ENCODE measurements at regions not wholly inside any gene's neighbourhood (a gene's known extent, or its start where the extent isn't known, plus 50 kb on each side); places are given as distances from the start of the nearest gene placed in this dataset.

GRCh38 chr3:10585945-10586344 is 80.6 kb upstream of the ATP2B2 start:
- DNase-seq: no peak

DNA sequence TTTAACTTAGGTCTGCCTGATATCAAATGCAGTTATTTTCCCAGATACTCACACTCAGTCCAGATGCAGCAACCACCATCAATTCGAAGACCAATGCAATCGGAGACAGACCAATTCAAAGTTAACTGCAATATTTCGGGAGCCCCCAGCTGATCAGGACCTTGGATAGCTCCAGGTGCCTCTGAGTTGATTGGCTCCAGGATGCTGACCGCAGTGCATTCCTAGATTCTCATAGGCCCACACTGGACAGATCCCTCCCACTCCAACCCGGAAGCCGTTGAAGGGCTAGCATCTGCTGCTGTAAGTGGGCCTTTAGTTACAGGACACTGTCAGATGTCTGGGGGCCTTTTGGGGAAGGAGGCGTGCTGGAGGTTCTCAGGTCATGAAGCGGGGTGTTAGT is 89.5 kb upstream of the ATP2B2 start:
- DNase-seq: no peak

GRCh38 chr3:10596746-10597448 is 91.5 kb upstream of the ATP2B2 start:
- no peak for DNase-seq

DNA sequence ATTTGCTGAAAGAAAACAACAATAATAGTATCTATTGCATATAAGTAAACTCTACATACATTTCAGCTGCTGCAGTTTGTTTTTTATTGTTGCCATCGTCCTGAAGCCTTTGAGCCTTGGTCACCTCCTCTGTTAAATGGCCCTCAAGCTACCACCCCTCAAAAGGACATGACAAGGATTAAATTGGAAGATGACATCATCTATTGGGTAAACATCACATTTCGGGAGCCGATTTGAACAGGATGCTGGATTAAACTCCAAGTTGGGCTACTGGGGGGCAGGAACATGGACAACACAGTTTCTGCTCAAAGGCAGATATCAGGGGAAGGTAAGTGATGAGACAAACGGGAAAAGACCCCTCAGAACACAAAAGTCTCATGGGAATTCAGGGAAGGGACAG is 92.3 kb upstream of the ATP2B2 start:
- DNase-seq: no peak

- DNase-seq: no peak
Observed at GRCh38 chr3:10599017-10599416, 93.6 kb upstream of the ATP2B2 start.

DNA sequence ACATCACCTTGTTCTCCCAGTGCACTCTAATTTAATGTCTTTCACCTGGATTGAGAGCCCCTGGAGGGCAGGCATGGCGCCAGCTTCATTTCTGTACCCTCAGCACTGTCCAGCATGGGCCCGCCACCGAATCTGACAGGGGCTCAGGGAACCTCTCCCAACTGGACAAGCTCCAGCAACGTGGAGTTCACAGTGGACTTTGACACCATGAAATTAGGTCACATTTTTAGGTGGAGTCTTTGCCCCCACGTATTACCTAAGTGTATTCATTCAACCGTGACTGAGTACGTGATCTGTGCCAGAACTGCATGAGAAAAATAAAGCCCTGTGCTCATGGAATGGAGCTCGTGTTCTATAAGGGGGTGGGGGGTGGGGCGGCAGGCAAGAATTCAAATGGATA is 94.1 kb upstream of the ATP2B2 start:
- DNase-seq: no peak

- DNase-seq: no peak
Observed at GRCh38 chr3:10600296-10600714, 94.9 kb upstream of the ATP2B2 start.

- DNase-seq: no peak
Observed at GRCh38 chr3:10600726-10601125, 95.3 kb upstream of the ATP2B2 start.

DNA sequence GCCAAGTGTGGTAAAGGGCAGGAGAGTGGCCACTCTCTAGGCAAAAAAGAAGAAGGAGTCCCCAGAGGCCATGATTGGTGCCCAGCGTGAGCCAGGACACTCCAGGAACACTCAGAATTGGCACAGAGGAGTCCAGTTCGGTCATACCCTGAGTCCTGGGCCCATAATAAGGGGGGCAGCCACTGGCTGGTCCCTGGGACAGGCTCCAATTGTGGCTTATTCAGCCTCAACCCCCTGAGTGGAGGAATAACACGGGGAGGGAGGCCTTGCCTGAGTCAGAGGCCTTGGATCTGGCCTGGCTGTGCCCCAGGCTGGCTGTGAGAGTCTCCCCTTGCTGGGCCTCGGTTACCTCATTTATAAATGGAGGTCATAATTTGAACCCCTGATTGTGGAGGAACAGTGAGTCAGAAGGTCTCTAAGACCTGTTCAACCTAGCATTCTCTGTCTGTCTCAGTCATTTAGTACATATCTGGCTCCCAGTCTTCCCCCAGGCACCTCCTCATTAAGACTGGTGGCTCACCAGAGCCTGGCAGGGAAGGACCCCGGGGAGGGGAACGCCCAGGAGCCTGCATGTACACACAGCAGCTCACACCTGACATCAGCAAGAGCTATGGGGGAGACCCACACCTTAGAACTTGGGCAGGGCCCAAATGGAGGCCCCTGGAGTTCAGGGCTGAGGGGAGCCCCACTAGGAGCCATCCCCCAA is 95.9 kb upstream of the ATP2B2 start:
- DNase-seq: no peak

GRCh38 chr3:10601857-10602230 is 96.5 kb upstream of the ATP2B2 start:
- no peak for DNase-seq

DNA sequence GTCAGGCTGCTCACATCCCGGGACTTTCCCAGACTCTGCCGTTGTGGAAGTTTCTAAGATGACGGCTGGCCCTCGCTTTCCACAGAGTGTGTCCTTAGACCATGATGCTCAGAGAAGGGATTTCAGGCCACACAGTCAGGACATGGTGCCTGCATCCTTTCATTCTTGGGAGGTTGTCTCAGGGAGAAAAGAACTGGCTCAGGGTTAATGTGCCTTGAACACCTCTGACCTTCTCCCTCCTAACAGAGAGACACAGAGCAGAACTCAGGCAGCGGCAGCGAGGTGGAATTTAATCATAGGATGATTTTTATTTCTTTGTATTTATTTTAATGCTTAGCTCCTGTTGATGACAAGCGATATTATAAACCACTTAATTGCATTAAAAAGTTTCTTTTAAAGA is 96.9 kb upstream of the ATP2B2 start:
- no peak for DNase-seq

DNA sequence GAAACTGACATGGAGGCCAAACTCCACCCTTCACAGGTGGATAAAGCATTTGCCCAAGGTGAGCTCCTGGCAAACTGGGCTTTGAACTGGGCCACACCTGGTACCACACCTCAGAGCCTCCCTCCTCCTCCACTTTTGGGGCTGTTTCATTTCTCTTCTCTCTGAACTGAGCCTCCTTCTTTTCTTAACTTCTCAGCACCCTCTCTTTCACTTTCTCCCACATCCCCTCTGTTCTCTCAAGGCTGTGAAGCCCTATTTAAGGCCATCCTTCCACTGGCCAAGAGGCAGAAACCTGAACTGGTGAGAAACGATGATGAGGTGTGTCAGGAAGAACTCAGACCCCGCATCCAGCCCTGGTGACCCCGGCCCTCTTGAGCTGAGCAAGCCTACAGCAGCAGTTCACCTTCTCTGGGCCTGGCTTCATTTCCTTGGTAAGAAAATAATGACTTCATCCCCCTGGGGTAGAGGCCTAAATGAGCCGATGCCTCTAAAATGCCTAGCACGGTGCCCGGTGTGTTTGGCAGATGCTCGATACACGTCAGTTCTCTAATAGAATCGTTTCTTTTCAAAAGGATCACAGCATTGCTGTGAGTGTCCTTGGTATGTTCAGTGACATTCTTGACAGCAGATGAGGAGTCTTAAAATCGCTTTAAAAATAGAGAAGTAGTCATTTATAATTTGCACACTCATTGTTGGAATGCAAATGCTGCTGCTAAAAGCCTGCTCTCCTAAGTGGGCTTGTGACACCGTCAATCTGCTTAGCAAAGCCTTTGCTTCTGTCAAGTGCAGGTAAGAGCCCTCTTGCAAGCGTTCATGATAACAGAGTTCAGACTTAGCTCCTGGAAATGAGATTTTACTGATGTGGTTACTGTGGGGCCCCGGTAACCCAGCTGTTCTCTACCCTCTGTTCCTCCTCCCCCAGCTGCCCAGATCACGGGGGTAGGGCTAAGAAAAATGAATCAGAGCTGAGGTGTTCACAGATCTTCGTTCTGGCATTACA is 97.7 kb upstream of the ATP2B2 start:
- DNase-seq: no peak

- DNase-seq: no peak
Observed at GRCh38 chr3:10609134-10609533, 103.7 kb upstream of the ATP2B2 start.

GRCh38 chr3:10614168-10614567 is 108.8 kb upstream of the ATP2B2 start:
- no peak for DNase-seq

DNA sequence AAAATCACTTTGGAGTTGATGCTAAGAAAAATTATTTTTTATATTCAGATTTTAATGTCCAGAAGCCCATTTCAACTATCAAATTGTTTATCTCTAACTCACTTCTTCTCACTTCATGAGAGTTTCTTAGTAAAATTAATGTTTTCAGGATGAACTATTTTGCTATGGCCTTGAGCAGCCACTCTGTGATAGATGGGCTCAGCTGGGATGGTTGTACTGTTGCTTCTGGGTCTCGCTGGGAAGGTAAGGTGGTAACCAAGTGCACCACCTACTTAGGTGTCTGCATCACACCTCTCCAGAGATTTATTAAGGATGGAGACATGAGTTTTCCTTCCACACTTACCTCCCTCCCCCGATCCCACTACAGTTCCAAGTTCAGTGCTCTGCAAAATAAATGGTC is 110.3 kb upstream of the ATP2B2 start:
- no peak for DNase-seq

DNA sequence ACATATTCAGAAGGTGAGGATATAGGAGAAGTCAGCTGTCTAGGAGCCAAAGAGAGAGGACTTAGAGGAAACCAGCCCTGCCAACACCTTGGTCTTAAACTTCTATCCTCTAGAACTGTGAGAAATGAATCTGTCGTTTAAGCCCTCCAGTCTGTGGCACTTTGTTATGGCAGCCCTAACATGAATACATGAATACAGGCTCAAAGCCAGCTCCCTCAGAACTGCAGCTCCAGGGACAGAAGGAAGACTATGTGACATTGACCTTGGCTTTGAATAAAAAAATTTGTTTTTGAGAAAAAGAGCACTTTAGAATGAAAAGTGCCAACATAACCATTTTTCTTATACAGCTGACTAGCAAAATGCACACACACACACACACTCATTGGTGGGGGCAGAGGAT is 110.9 kb upstream of the ATP2B2 start:
- no peak for DNase-seq

GRCh38 chr3:10619989-10620832 is 114.8 kb upstream of the ATP2B2 start:
- no peak for DNase-seq

- no peak for DNase-seq
Observed at GRCh38 chr3:10620833-10621082, 115.4 kb upstream of the ATP2B2 start.

DNA sequence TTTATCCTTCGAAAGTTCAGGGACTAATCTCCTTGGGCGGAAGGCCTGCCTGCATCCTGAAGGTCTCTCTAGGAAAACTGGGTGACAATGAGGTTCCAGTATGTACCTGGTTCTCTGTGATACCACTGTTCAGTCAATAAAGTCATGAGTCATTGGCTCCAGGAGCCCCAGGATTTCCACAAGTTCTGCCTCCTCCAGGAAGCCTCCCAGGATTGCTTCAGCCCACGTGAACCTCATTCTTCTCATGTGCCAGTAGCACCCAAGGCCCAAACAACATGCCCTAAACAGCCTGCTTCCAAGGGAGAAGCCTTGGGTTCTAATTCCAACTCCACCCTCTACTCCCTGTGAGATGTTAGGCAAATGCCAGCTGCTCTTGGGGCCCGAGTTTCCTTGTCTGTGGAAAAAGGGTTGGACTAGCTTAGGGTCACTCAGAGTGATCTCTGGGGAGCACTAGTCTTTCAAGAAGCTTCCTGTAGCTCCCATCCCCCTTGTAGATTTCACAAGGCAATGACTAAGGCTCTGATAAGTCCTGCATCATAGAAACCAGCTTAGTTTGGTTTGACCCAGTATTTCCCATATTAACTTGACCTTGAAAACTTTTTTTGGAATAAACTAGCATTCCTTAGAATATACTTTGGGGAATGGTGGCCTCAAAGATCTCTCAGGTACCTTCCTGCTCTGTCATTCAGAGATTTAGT is 118.3 kb upstream of the ATP2B2 start:
- DNase-seq: no peak

DNA sequence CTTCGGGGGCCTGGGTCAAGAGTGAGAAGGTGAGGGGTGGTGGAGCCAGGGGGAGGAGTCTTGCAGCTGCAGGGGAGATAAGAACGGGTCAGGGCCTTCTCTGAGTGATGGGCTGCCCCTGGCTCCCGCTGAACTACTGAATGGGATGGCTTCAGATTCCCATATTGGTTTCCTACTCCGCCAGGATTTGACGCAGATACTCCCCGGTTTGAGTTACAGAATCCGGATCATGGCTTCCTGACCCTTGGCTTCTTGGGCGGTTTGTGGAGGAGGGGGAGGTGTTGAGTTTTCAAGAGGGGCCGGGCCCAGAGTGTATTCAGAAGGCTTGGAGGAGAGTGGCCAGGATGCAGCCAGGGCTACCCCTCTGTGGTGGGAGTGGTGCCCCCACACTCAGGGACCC is 119.9 kb upstream of the ATP2B2 start:
- no peak for DNase-seq

GRCh38 chr3:10627884-10628572 is 122.6 kb upstream of the ATP2B2 start:
- DNase-seq: no peak

Data from NCI-H446 treated with DMSO at 0.1 percent for 48 hours (cell line).